ENCODE measurements at regions not wholly inside any gene's neighbourhood (a gene's known extent, or its start where the extent isn't known, plus 50 kb on each side); places are given as distances from the start of the nearest gene placed in this dataset.

GRCh38 chr16:73697336-73697735, 599.3 kb upstream of the PSMD7 start:
- FAIRE-seq = no peak
- ATAC-seq = no peak
- H3K4me3 ChIP-seq = no peak overlapping the region
- TF ChIP-seq, protein P1, sequence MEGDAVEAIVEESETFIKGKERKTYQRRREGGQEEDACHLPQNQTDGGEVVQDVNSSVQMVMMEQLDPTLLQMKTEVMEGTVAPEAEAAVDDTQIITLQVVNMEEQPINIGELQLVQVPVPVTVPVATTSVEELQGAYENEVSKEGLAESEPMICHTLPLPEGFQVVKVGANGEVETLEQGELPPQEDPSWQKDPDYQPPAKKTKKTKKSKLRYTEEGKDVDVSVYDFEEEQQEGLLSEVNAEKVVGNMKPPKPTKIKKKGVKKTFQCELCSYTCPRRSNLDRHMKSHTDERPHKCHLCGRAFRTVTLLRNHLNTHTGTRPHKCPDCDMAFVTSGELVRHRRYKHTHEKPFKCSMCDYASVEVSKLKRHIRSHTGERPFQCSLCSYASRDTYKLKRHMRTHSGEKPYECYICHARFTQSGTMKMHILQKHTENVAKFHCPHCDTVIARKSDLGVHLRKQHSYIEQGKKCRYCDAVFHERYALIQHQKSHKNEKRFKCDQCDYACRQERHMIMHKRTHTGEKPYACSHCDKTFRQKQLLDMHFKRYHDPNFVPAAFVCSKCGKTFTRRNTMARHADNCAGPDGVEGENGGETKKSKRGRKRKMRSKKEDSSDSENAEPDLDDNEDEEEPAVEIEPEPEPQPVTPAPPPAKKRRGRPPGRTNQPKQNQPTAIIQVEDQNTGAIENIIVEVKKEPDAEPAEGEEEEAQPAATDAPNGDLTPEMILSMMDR (IDR thresholded peaks at IDR 0.05) = no peak
- DNase-seq = no peak
- no peaks in the 10 kb centered on the region for H3K9me3 ChIP-seq
- no peaks in the 10 kb centered on the region for H3K36me3 ChIP-seq
- H3K4me1 ChIP-seq = no peaks in the 10 kb centered on the region
- H3K27me3 ChIP-seq = no peaks in the 10 kb centered on the region
- intact Hi-C loops (cut with DNase I) = no loop called here
- no peak overlapping the region for H3K27ac ChIP-seq

GRCh38 chr16:73692861-73693260, 603.8 kb upstream of the PSMD7 start:
- FAIRE-seq = no peak
- no peak overlapping the region for H3K4me3 ChIP-seq
- H3K27ac ChIP-seq = no peak overlapping the region
- no peaks in the 10 kb centered on the region for H3K9me3 ChIP-seq
- no peaks in the 10 kb centered on the region for H3K36me3 ChIP-seq
- no peaks in the 10 kb centered on the region for H3K4me1 ChIP-seq
- intact Hi-C loops (cut with DNase I) = no loop called here
- TF ChIP-seq, protein P1 (IDR thresholded peaks at IDR 0.05) = no peak
- H3K27me3 ChIP-seq = no peaks in the 10 kb centered on the region
- ATAC-seq = no peak
- 66 to 67% methylated on average over 3 of the region's 3 CpGs for WGBS, 2 donors
- no peak for DNase-seq

GRCh38 chr16:73683804-73684203, 612.8 kb upstream of the PSMD7 start:
- Histone ChIP-seq H3K4me3 (no peak overlapping the region), H3K27me3 (peaks cover 0 to 5% (median 0%) of the 10 kb centered on the region in 4 donors), H3K27ac (no peak overlapping the region), H3K36me3 (no peaks in the 10 kb centered on the region), H3K9me3 (no peaks in the 10 kb centered on the region), H3K4me1 (no peaks in the 10 kb centered on the region)
- intact Hi-C loops (cut with DNase I) = no loop called here
- FAIRE-seq (no peak), ATAC-seq (no peak), DNase-seq (no peak)
- TF ChIP-seq, protein P1 (IDR thresholded peaks at IDR 0.05) = no peak
- WGBS, 2 donors = 79 to 92% methylated on average over 2 of the region's 2 CpGs

DNA sequence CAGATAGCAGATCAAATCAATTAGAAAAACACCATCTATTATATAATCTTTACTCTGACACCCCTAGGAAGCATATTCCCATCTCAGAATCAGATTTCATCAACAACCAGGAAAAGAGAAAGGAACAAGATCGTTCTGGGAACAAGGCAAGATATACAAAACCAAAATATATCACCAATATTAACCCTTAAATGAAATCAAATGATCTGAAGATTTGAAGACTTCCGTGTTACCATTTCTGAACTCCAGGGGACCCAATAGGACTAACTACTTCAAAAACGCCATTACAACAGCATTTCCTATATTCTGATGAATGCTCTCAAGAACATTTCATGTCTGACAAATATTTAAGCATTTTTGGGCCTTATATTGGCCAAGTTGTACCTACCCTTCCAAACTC, 624.2 kb upstream of the ZFHX3 start:
- ATAC-seq = no peak
- Histone ChIP-seq H3K4me1 (peaks cover 0 to 2% (median 0%) of the 10 kb centered on the region in 3 donors), H3K4me3 (no peak overlapping the region), H3K27me3 (no peaks in the 10 kb centered on the region), H3K27ac (no peak overlapping the region), H3K36me3 (no peaks in the 10 kb centered on the region), H3K9me3 (no peaks in the 10 kb centered on the region)
- 58 to 59% methylated on average over 3 of the region's 3 CpGs for WGBS, 2 donors
- FAIRE-seq = no peak
- intact Hi-C loops (cut with DNase I) = no loop called here
- TF ChIP-seq, protein P1 (IDR thresholded peaks at IDR 0.05) = no peak
- DNase-seq = no peak

- H3K27me3 ChIP-seq = no peaks in the 10 kb centered on the region
- H3K9me3 ChIP-seq = no peaks in the 10 kb centered on the region
- intact Hi-C loops (cut with DNase I) = no loop called here
- FAIRE-seq (no peak), DNase-seq (no peak), ATAC-seq (no peak)
- H3K27ac ChIP-seq = no peak overlapping the region
- no peak overlapping the region for H3K4me3 ChIP-seq
- TF ChIP-seq, protein P1 (IDR thresholded peaks at IDR 0.05) = no peak
- H3K4me1 ChIP-seq = peaks cover 0 to 2% (median 0%) of the 10 kb centered on the region in 3 donors
- no peaks in the 10 kb centered on the region for H3K36me3 ChIP-seq
- 65 to 71% methylated on average over 11 of the region's 11 CpGs for WGBS, 2 donors
Observed at GRCh38 chr16:73670836-73671820, 623.2 kb upstream of the ZFHX3 start.
